OCI-LY7 (cell line): ENCODE measurements at regions not wholly inside any gene's neighbourhood (a gene's known extent, or its start where the extent isn't known, plus 50 kb on each side); places are given as distances from the start of the nearest gene placed in this dataset.

Source experiments
- BruUV-seq: library from RNA; stranded (reverse); fragments of 400-500 nt; replicated peaks from 2 replicates; lab custom pipeline; 2021; lab: Mats Ljungman, UMichigan
- CTCF ChIA-PET: fragments of 300-600 bp; sonication (Branson Sonifier 250); formaldehyde crosslinking; loops from one replicate; lab custom pipeline; 2022; ENCODE audit warnings: antibody characterized with exemption; ENCODE audit not compliant: unreplicated experiment; lab: Charles Lee
- POLR2A ChIA-PET: fragments of 300-600 bp; sonication (Branson Sonifier 250); formaldehyde crosslinking; loops from one replicate; lab custom pipeline; 2022; ENCODE audit warnings: antibody characterized with exemption; lab: Charles Lee
- DNase-seq: peaks from one replicate; pipeline ENCODE4 v3.0.0-alpha.2; 2015; ENCODE audit warnings: low spot score
- H2AFZ ChIP-seq: fragments of 200-600 bp; sonication (generic), shearing (Covaris generic); 2 replicates; pipeline ENCODE4 v1.6.1; 2014; ENCODE audit warnings: mild to moderate bottlenecking, antibody characterized with exemption, low read length, moderate library complexity
- H3K27ac ChIP-seq: fragments of 200-600 bp; sonication (generic); 2 replicates; pipeline ENCODE4 v1.5.1; 2014; ENCODE audit warnings: mixed run types, low read depth, mild to moderate bottlenecking, moderate library complexity, low read length, inconsistent platforms; ENCODE audit not compliant: poor library complexity, severe bottlenecking
- H3K36me3 ChIP-seq: fragments of 200-600 bp; sonication (generic); 2 replicates; pipeline ENCODE4 v1.6.1; 2014; ENCODE audit warnings: mild to moderate bottlenecking, antibody characterized with exemption, low read length, moderate library complexity, mixed read lengths; ENCODE audit not compliant: insufficient read depth
- H3K4me1 ChIP-seq: fragments of 200-600 bp; sonication (generic); 2 replicates; pipeline ENCODE4 v1.5.1; 2014; ENCODE audit warnings: mild to moderate bottlenecking, low read length; ENCODE audit not compliant: insufficient read depth, poor library complexity, severe bottlenecking
- H3K4me2 ChIP-seq: fragments of 200-600 bp; sonication (generic); 2 replicates; pipeline ENCODE4 v1.6.1; 2014; ENCODE audit warnings: mild to moderate bottlenecking, low read length
- H3K4me3 ChIP-seq: fragments of 200-600 bp; sonication (generic); 2 replicates; pipeline ENCODE4 v1.5.1; 2014; ENCODE audit warnings: mild to moderate bottlenecking, low read depth, low read length; ENCODE audit not compliant: poor library complexity, severe bottlenecking
- H3K79me2 ChIP-seq: fragments of 200-600 bp; sonication (generic); 2 replicates; pipeline ENCODE4 v1.6.1; 2016; ENCODE audit warnings: low read depth, mild to moderate bottlenecking, low read length, moderate library complexity, mixed read lengths; ENCODE audit not compliant: insufficient read depth
- H3K9me2 ChIP-seq: fragments of 200-600 bp; sonication (generic); 2 replicates; pipeline ENCODE4 v1.6.1; 2016; ENCODE audit warnings: mild to moderate bottlenecking, low read length, mixed read lengths; ENCODE audit not compliant: insufficient read depth
- H3K9me3 ChIP-seq: fragments of 200-600 bp; sonication (generic); 2 replicates; pipeline ENCODE4 v1.6.1; 2014; ENCODE audit warnings: mild to moderate bottlenecking, mixed run types, low read length, mixed read lengths
- H4K20me1 ChIP-seq: fragments of 200-600 bp; sonication (generic); 2 replicates; pipeline ENCODE4 v1.6.1; 2014; ENCODE audit warnings: mild to moderate bottlenecking, antibody characterized with exemption, low read length, moderate library complexity, mixed read lengths; ENCODE audit not compliant: insufficient read depth
- EZH2phosphoT487 ChIP-seq: fragments of 200-600 bp; sonication (generic); IDR thresholded peaks from 2 replicates; pipeline ENCODE4 v1.6.1; 2018; ENCODE audit warnings: low read depth, borderline replicate concordance, mild to moderate bottlenecking, mixed run types, antibody characterized with exemption, low read length, moderate library complexity, mixed read lengths
- intact Hi-C: fragments of 100-400 bp; cut with micrococcal nuclease; formaldehyde crosslinking; loops from one replicate; pipeline ENCODE4 v1.10.0; 2022; ENCODE audit not compliant: unreplicated experiment
- TF ChIP-seq, protein P1 (sequence below): fragments of 200-600 bp; sonication (generic); conservative IDR thresholded peaks from 2 replicates; pipeline ENCODE4 v1.5.1; 2014; ENCODE audit warnings: mild to moderate bottlenecking, antibody characterized with exemption, low read length, moderate library complexity, mixed read lengths

DNA sequence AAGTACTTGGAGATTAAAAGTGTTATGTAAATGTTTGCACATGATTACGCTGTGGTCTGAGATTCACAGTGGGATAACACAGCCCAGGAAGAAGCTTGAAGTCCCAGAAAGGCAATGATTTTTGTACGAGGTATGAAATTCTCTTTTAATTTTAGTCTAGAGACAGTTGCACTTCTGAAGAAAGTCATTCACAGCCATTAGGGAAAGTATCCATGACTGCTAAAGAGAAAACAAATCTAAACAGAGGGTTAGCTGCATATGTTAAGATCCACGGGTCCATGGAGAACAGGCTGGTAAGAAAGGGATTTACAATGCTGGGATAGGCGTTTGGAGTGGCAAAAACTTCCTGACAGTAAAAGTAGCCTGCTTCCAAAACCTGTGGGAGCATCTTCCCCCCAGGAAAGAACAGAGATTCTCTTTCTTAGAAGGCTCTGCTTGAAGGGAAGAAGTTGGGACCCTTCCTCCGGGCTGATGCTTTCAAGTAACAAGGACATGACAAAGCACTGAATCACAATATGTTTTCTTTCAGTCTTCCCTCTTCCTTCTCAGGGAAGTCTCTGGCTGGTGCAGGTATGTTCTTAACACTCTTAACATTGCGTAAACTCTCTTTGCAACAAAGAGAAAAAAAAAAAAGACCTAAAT is 220.8 kb upstream of the CELF2 start:
- Histone ChIP-seq H3K9me2 (no peaks in the 10 kb centered on the region), H3K27ac (no peak overlapping the region), H3K4me3 (no peak overlapping the region), H3K9me3 (no peaks in the 10 kb centered on the region), H3K4me1 (no peaks in the 10 kb centered on the region), H3K4me2 (no peak overlapping the region), H3K36me3 (no peaks in the 10 kb centered on the region), H4K20me1 (no peaks in the 10 kb centered on the region), H3K79me2 (no peaks in the 10 kb centered on the region), H2AFZ (no peak overlapping the region)
- TF ChIP-seq, protein P1, sequence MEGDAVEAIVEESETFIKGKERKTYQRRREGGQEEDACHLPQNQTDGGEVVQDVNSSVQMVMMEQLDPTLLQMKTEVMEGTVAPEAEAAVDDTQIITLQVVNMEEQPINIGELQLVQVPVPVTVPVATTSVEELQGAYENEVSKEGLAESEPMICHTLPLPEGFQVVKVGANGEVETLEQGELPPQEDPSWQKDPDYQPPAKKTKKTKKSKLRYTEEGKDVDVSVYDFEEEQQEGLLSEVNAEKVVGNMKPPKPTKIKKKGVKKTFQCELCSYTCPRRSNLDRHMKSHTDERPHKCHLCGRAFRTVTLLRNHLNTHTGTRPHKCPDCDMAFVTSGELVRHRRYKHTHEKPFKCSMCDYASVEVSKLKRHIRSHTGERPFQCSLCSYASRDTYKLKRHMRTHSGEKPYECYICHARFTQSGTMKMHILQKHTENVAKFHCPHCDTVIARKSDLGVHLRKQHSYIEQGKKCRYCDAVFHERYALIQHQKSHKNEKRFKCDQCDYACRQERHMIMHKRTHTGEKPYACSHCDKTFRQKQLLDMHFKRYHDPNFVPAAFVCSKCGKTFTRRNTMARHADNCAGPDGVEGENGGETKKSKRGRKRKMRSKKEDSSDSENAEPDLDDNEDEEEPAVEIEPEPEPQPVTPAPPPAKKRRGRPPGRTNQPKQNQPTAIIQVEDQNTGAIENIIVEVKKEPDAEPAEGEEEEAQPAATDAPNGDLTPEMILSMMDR, result no peak
- TF ChIP-seq EZH2phosphoT487, result no peak
- intact Hi-C loops, result no loop called here
- no TSS peak for BruUV-seq
- ChIA-PET POLR2A (no interaction called here), CTCF (interaction anchor here (0.5 kb wide), 1 partner anchor 473 kb away, joined by 3 read pairs; no protein-coding TSS in a partner anchor)
- no peak for DNase-seq

DNA sequence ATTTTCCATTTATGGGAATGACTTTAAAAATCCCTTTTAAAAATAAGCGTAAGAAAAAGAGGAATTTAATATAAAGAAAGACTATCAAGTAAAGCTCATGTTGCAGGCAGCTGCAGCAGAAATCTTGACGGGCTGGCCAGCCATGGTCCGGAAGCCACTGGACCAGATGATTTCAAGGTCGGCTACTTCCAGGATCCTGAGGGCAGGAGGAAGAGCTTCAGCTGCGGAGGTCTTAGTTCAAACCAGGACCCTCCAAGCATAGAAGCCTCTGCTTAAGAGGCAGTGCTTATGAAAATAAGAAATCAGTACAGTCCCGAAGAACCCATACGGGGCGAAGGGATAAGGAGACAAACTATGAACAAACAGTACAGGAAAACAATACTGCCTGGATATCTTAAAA is 220.2 kb upstream of the CELF2 start:
- no peak for TF ChIP-seq EZH2phosphoT487
- TF ChIP-seq, protein P1, result no peak
- H2AFZ ChIP-seq, result no peak overlapping the region
- no peaks in the 10 kb centered on the region for H3K9me2 ChIP-seq
- H3K27ac ChIP-seq, result no peak overlapping the region
- BruUV-seq, result no TSS peak
- H4K20me1 ChIP-seq, result no peaks in the 10 kb centered on the region
- intact Hi-C loops, result no loop called here
- no peaks in the 10 kb centered on the region for H3K36me3 ChIP-seq
- H3K79me2 ChIP-seq, result no peaks in the 10 kb centered on the region
- CTCF ChIA-PET, result no interaction called here
- no peak overlapping the region for H3K4me3 ChIP-seq
- no peak overlapping the region for H3K4me2 ChIP-seq
- no peak for DNase-seq
- POLR2A ChIA-PET, result interaction anchor here (0.9 kb wide), 1 partner anchor 159 kb away, joined by 4 read pairs; no protein-coding TSS in a partner anchor
- no peaks in the 10 kb centered on the region for H3K4me1 ChIP-seq
- no peaks in the 10 kb centered on the region for H3K9me3 ChIP-seq
